RWPE1 (cell line): ENCODE measurements at regions not wholly inside any gene's neighbourhood (a gene's known extent, or its start where the extent isn't known, plus 50 kb on each side); places are given as distances from the start of the nearest gene placed in this dataset.

Experiments
- CTCF ChIA-PET: fragments of 350-600 bp; sonication (Branson Sonifier 250); formaldehyde crosslinking; extraction: SDS; loops from one replicate; lab custom pipeline; 2021; lab: Yijun Ruan, JAX
- POLR2A ChIA-PET: fragments of 400-600 bp; formaldehyde crosslinking; extraction: SDS; loops from one replicate; lab custom pipeline; 2020; ENCODE audit warnings: antibody characterized with exemption; ENCODE audit not compliant: low non-redundant PET; lab: Yijun Ruan, JAX
- DNase-seq: peaks from one replicate; pipeline ENCODE4 v3.0.0; 2012; ENCODE audit warnings: low spot score
- H3K27ac ChIP-seq: fragments of 450-650 bp; 2 replicates; pipeline ENCODE4 v1.5.1; 2017
- CTCF ChIP-seq: fragments of 450-650 bp; conservative IDR thresholded peaks from 2 replicates; pipeline ENCODE4 v1.5.1; 2017; ENCODE audit warnings: low read depth, mild to moderate bottlenecking

- CTCF ChIA-PET, result interaction anchor here (0.7 kb wide), 1 partner anchor 13 kb away, joined by 3 read pairs; no protein-coding TSS in a partner anchor
- POLR2A ChIA-PET, result no interaction called here
- H3K27ac ChIP-seq, result no peak overlapping the region
- DNase-seq, result no peak
- no peak for TF ChIP-seq CTCF
These were observed 150.0 kb upstream of the CST7 start for GRCh38 chr20:24798930-24799705.

- DNase-seq, result no peak
- POLR2A ChIA-PET, result no interaction called here
- no peak overlapping the region for H3K27ac ChIP-seq
- CTCF ChIA-PET, result no interaction called here
- no peak for TF ChIP-seq CTCF
These were observed 149.0 kb upstream of the CST7 start for GRCh38 chr20:24799971-24800580.

GRCh38 chr20:24802286-24802820, 146.7 kb upstream of the CST7 start:
- DNase-seq, result no peak
- H3K27ac ChIP-seq, result no peak overlapping the region
- ChIA-PET POLR2A (no interaction called here), CTCF (no interaction called here)
- no peak for TF ChIP-seq CTCF

- no peak for DNase-seq
- CTCF ChIA-PET, result interaction anchor here (0.6 kb wide), 2 partner anchors 87 to 116 kb away, joined by 3 to 4 read pairs; no protein-coding TSS in a partner anchor
- POLR2A ChIA-PET, result no interaction called here
- no peak for TF ChIP-seq CTCF
- H3K27ac ChIP-seq, result no peak overlapping the region
These were observed 144.4 kb upstream of the CST7 start for GRCh38 chr20:24804481-24805206.

- no peak for DNase-seq
- TF ChIP-seq CTCF, result no peak
- POLR2A ChIA-PET, result no interaction called here
- H3K27ac ChIP-seq, result no peak overlapping the region
- CTCF ChIA-PET, result no interaction called here
These were observed 143.4 kb upstream of the CST7 start for GRCh38 chr20:24805456-24806238.
